NCI-H1694 (cell line): ENCODE measurements at regions not wholly inside any gene's neighbourhood (a gene's known extent, or its start where the extent isn't known, plus 50 kb on each side); places are given as distances from the start of the nearest gene placed in this dataset.

Experiments
- DNase-seq: peaks from one replicate; lab custom pipeline; 2025; lab: John Stamatoyannopoulos, UW

GRCh38 chr12:115215544-115215943 is 531.6 kb upstream of the TBX3 start:
- no peak for DNase-seq

DNA sequence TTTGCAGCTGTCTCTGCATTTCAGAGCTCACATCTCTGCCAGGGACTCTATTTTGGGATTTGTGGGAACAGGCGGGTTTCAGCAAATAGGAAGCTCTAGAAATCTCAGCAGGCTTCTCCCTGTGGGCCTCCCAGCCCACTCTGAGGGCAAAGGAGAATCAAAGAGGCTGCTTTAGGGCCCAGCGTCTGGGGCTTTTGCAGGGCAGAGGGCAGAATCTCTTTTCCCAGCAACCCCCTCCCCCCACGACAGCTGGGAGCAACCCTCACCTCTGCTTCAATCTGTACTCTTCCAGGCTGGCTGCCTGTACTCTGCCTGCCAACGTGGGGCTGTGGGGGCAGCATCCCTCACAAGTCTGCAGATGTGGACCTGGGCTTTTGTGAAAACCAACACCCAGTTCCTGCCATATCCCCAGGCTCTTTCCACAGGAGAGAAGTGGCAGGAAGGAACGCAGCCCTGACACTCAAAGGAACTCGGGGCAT is 529.6 kb upstream of the TBX3 start:
- no peak for DNase-seq

DNA sequence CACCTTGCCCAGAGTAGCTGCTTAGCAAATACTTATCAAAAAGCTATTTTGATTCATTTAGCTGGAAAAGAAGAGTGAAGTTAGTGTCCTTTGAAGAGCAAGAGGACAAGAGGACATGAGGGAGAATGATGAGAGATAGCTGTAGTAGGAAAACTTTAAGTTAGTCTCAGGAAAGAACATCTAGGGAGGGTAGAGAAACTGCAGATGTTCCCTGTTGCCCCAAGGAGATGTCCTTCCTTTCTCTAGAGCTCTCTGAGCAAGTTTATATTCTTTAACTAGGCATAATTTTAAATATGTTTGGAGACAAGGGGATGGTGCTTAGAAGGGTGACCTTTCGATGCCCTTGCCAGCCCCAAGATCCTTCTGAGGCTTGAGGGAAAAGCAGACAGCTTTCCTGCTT is 529.1 kb upstream of the TBX3 start:
- no peak for DNase-seq

GRCh38 chr12:115212356-115212755 is 528.4 kb upstream of the TBX3 start:
- DNase-seq: no peak

DNA sequence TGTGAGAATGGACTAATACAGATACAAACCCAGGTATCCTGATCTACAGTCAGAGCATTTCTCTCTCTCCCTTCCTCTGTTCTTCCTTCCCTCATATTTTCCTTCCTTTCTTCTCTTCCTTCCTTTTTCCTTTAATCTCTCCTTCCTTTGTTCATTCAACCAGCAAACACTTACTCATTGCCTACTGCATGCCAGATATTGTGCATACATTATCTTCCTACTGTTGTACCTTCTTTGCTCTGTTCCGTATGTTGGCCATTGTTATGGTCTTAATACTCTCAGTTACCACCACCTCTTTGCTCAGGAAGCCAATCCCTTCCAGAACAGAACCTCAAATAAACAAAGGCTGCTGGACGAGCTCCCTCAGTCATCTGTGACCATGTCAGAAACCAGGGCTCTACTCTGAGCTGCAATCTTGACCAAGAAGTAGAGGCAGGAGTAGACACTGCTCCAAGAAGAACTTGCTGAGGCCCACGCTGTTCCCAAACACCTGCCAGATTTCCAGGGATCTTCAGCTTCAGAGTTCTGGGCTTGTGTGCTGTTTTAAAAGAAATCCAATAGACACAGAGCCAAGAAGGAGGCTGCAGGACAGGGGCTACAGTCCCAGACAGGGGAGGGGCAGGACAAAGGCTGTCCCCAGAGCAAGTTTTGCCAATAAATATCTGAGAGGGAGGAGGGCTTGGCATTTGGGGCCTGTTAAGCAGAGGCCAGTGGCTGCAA is 526.7 kb upstream of the TBX3 start:
- no peak for DNase-seq

GRCh38 chr12:115209230-115209629 is 525.3 kb upstream of the TBX3 start:
- no peak for DNase-seq

- DNase-seq: no peak
Measured at GRCh38 chr12:115208098-115208497, 524.1 kb upstream of the TBX3 start.

DNA sequence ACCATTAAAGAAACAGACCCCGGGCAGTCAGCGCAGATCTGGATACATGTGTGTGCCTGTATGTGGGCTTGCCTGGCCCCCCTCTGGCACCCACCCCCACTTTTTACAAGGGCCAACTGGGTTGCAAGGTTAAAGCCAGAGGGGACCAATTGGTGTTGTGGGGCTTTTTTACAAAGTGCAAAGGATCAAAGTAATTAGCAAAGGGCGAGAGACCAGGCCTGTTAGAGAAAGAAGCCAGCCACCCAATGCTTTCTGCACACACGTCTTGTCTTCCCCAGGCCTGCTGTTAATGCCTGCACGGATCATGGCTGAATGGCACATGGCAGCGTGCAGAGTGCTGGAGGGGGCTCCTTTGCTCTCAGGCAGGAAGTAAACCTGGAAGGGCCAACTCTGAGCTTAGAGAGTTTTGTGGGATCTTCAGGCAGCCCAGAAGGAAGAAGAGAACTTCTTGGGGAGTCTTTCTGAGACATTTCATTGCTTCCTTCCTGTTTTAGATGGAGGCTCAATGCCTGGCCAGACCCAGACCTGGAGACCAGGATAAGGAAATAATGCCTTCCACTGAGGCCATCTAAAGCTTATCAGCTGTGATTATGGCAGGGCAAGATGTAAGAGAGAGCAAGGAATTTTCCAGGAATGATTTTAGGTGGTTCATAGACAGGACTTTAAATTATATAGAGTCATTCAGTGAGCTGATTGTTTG is 523.4 kb upstream of the TBX3 start:
- DNase-seq: no peak

DNA sequence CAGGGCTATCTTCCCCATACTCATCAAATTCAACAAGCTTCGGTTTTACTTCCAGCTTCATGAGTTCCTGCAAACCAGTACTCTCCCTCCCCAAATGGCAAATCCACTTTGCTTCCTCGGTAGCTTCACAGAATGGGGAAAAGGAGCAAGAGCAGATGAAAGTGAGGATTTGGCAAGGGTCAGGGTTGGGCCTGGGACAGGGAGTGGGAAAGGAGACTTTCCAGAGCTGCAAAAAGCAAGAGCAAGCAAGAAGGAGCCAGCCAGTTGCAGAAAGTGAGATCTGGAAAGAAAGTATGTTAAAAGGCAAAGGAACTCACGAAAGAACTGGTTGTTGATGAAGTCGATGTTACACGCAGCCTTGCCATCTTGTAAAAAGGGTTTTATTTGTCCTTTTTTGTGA is 522.8 kb upstream of the TBX3 start:
- DNase-seq: no peak

GRCh38 chr12:115205755-115206308 is 521.9 kb upstream of the TBX3 start:
- DNase-seq: no peak

- DNase-seq: no peak
Measured at GRCh38 chr12:115204957-115205754, 521.2 kb upstream of the TBX3 start.

- no peak for DNase-seq
Measured at GRCh38 chr12:115203701-115204100, 519.7 kb upstream of the TBX3 start.

DNA sequence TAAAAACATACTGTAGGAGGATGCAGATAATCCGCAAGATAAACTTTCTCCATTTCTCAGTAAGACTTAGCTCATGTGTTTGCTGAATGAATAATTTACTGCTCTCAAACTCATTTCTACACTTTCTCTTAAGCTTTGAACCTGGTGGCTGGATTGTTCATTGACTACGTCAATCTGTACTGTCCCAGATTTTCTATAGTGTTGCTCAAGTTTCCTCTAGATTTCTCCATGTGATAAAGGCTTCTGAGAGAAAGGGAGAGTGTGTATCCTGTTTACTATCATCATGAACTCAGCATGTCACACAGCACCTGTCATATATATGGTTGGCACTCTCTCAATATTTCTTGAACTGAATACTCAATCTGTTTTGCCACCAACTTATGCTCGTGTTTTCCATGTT is 518.0 kb upstream of the TBX3 start:
- no peak for DNase-seq

DNA sequence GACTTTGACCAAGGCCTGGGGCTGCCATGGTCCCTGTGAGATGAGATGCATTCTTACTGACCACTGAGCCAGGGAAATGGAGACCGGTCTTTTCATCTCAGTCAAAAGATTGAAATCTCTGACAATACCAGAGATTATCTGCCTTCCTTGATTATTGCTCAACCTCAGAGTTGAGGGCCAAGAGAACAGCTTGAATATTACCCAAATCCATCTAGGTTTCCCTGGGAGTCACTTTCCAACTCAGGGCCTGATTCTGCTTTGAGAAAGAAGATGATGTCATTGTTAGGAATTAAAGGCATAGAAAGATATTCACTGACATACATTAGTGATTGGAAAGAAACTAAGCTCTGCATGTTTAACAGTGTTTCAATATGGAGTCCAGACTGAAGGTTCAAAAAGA is 515.9 kb upstream of the TBX3 start:
- DNase-seq: no peak

DNA sequence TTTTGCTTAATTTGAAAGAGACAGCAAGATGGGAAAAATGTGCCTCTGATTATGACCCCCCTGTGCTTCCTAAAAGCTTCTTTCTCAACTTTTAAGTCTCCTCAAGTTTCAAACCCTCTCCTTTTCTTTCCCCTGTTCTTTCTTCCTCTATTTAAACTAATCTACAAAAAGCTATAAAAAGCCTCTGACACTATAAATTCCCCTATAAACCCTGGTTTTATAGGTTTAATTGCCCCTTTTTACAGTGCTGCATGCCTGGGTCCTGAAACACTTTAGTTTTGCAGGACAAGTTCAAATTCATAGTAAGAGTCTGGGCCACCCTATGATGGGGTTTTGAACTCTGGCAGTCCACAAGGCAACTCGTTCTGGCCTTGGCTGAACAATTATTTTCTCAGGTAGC is 510.9 kb upstream of the TBX3 start:
- no peak for DNase-seq

DNA sequence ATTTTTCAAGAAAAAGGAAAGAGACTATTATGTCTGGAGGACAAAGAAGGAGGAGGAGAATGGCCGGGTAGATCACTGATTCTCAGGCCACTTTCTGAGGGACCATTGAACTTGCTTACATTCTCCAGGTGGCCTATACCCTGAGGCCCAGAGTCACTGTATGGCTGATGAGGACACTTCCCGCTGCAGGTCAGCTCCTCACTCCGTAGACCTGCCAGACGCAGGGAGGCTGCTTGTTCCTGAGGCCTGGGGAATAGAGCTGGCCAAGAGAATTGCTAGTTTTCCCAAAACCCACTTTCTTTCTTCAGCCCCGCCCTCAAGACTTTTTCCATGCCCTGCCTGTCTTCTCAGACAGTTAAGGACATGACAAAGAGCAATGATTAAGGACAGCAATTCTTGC is 510.5 kb upstream of the TBX3 start:
- no peak for DNase-seq

- no peak for DNase-seq
Measured at GRCh38 chr12:115191342-115191741, 507.4 kb upstream of the TBX3 start.

DNA sequence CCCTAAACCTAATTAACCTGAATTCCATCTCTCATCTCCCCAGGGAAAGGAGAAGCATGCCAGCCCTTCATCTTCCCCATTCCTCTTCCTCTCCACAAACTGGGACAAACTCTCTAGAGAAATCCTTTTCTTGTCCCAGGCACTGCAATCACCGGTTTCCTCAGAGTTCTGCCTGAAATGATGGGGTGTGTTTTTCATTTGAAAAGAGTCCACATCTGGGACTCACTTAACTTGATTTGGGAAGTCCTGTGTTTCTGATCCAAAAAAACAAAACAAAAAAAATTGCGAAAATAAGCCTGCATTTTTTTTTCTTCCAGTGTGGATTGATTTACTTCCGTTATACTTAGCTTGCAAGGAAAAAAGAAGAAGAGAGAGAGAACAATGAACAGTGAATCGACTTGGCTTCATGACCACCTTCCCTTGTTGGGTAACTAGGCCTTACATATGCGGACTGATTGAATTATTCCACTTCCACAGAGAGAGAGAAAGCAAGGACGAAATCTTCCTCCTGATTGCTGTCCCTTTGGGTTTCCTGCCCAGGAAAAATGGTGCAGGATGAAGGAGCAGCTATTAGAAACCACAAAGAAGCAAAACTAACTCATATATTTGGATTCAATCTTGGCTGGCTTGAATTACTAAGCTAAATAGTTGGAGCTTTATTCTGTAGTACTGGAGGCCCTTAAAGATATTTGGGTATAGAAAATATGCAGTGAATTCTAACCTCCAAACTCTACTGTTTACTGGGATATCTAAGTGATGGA is 506.2 kb upstream of the TBX3 start:
- DNase-seq: no peak

GRCh38 chr12:115185506-115185905 is 501.5 kb upstream of the TBX3 start:
- DNase-seq: no peak

- no peak for DNase-seq
Measured at GRCh38 chr12:115183752-115184151, 499.8 kb upstream of the TBX3 start.

GRCh38 chr12:115177899-115178298 is 493.9 kb upstream of the TBX3 start:
- no peak for DNase-seq
